Liver (tissue), 8 donors: ENCODE measurements at regions not wholly inside any gene's neighbourhood (a gene's known extent, or its start where the extent isn't known, plus 50 kb on each side); places are given as distances from the start of the nearest gene placed in this dataset.

Experiments used
- DNase-seq: peaks from one replicate; pipeline ENCODE4 v3.0.0-alpha.2; 2017; ENCODE audit warnings: low spot score
- H3K27ac ChIP-seq, 2 donors: one replicate each; pipeline ENCODE4 v1.7.0; 2013; ENCODE audit warnings: inconsistent platforms in 2 of 2, low read length in 2 of 2, control low read depth in 1 of 2, low read depth in 1 of 2, mild to moderate bottlenecking in 1 of 2
- H3K27me3 ChIP-seq, 4 donors: one replicate each; pipeline versions ENCODE4 v1.6.1 to v1.7.0; 2013; ENCODE audit warnings: low read length in 3 of 4, inconsistent platforms in 1 of 4, mild to moderate bottlenecking in 1 of 4, moderate library complexity in 1 of 4; ENCODE audit not compliant: control insufficient read depth in 4 of 4, insufficient read depth in 4 of 4
- H3K36me3 ChIP-seq, 4 donors: one replicate each; pipeline versions ENCODE4 v1.6.1 to v1.7.0; 2013; ENCODE audit warnings: low read length in 3 of 4, mild to moderate bottlenecking in 3 of 4, low read depth in 1 of 4, moderate library complexity in 1 of 4; ENCODE audit not compliant: control insufficient read depth in 4 of 4, insufficient read depth in 3 of 4
- H3K4me1 ChIP-seq, 4 donors: one replicate each; pipeline versions ENCODE4 v1.6.1 to v1.7.0; 2013; ENCODE audit warnings: low read length in 3 of 4, mild to moderate bottlenecking in 3 of 4, moderate library complexity in 1 of 4; ENCODE audit not compliant: control insufficient read depth in 4 of 4, insufficient read depth in 4 of 4
- H3K4me3 ChIP-seq, 3 donors: one replicate each; pipeline versions ENCODE4 v1.6.1 to v1.7.0; 2013; ENCODE audit warnings: low read length in 3 of 3, control low read depth in 1 of 3, low read depth in 1 of 3, mild to moderate bottlenecking in 1 of 3
- H3K9ac ChIP-seq, 2 donors: one replicate each; pipeline ENCODE4 v1.7.0; 2013; ENCODE audit warnings: low read length in 2 of 2, mild to moderate bottlenecking in 2 of 2, moderate library complexity in 2 of 2, control low read depth in 1 of 2, low read depth in 1 of 2
- H3K9me3 ChIP-seq, 4 donors: one replicate each; pipeline versions ENCODE4 v1.6.1 to v1.7.0; 2013; ENCODE audit warnings: low read length in 3 of 4; ENCODE audit not compliant: control insufficient read depth in 4 of 4
- CTCF ChIP-seq: fragments of 150-350 bp; IDR thresholded peaks from 2 replicates; pipeline ENCODE4 v1.5.1; 2017; ENCODE audit warnings: improper control_type of control experiment, low read depth, low read length; ENCODE audit not compliant: missing input control
- EGR1 ChIP-seq, 2 donors: IDR thresholded peaks; 2 replicates each; pipeline ENCODE4 v1.6.1; 2016 to 2018; ENCODE audit warnings: antibody characterized with exemption in 2 of 2, low read depth in 2 of 2
- FOXA1 ChIP-seq: IDR thresholded peaks from 2 replicates; pipeline ENCODE4 v1.6.1; 2016; ENCODE audit warnings: antibody characterized with exemption
- FOXA2 ChIP-seq: IDR thresholded peaks from 2 replicates; pipeline ENCODE4 v1.6.1; 2016; ENCODE audit warnings: antibody characterized with exemption
- GABPA ChIP-seq, 2 donors: IDR thresholded peaks in 1 of 2; conservative IDR thresholded peaks in 1 of 2; 2 replicates each; pipeline ENCODE4 v1.6.1; 2016; ENCODE audit warnings: antibody characterized with exemption in 2 of 2, mild to moderate bottlenecking in 1 of 2, moderate library complexity in 1 of 2
- HNF4A ChIP-seq, 2 donors: conservative IDR thresholded peaks; 2 replicates each; pipeline ENCODE4 v1.6.1; 2016; ENCODE audit warnings: antibody characterized with exemption in 2 of 2, mild to moderate bottlenecking in 2 of 2
- HNF4G ChIP-seq: IDR thresholded peaks from 2 replicates; pipeline ENCODE4 v1.6.1; 2016; ENCODE audit warnings: antibody characterized with exemption
- JUND ChIP-seq, 2 donors: IDR thresholded peaks; 2 replicates each; pipeline ENCODE4 v1.6.1; 2016; ENCODE audit warnings: antibody characterized with exemption in 2 of 2
- MAX ChIP-seq: IDR thresholded peaks from 2 replicates; pipeline ENCODE4 v1.6.1; 2016; ENCODE audit warnings: antibody characterized with exemption
- NR2F2 ChIP-seq: IDR thresholded peaks from 2 replicates; pipeline ENCODE4 v1.6.1; 2016; ENCODE audit warnings: antibody characterized with exemption
- RAD21 ChIP-seq, 2 donors: IDR thresholded peaks; 2 replicates each; pipeline ENCODE4 v1.6.1; 2016; ENCODE audit warnings: antibody characterized with exemption in 2 of 2, mild to moderate bottlenecking in 2 of 2
- REST ChIP-seq: IDR thresholded peaks from 2 replicates; pipeline ENCODE4 v1.6.1; 2016; ENCODE audit warnings: antibody characterized with exemption, mild to moderate bottlenecking
- RXRA ChIP-seq, 2 donors: IDR thresholded peaks; 2 replicates each; pipeline ENCODE4 v1.6.1; 2017 to 2018; ENCODE audit warnings: antibody characterized with exemption in 2 of 2, mild to moderate bottlenecking in 1 of 2
- SP1 ChIP-seq: IDR thresholded peaks from 2 replicates; pipeline ENCODE4 v1.6.1; 2018; ENCODE audit warnings: antibody characterized with exemption, mild to moderate bottlenecking
- TAF1 ChIP-seq: conservative IDR thresholded peaks from 2 replicates; pipeline ENCODE4 v1.6.1; 2016; ENCODE audit warnings: antibody characterized with exemption, mild to moderate bottlenecking
- YY1 ChIP-seq: IDR thresholded peaks from 2 replicates; pipeline ENCODE4 v1.6.1; 2016; ENCODE audit warnings: antibody characterized with exemption, mild to moderate bottlenecking
- ZBTB33 ChIP-seq: IDR thresholded peaks from 2 replicates; pipeline ENCODE4 v1.6.1; 2016; ENCODE audit warnings: antibody characterized with exemption
- WGBS: extraction: QIAGEN DNeasy Blood & Tissue Kit; methylation state at CpG from one replicate; pipeline ENCODE4 v1.1.7; 2013; 5-methylcytosine and 5-hydroxymethylcytosine counted together
- TF ChIP-seq, protein P1 (sequence below): IDR thresholded peaks from 2 replicates; pipeline ENCODE4 v1.6.1; 2016; ENCODE audit warnings: antibody characterized with exemption
- donor health status: healthy.
- donor health status: healthy.
- donor health status: healthy.
- donor health status: healthy.
- donor health status: healthy.

GRCh38 chr10:84654671-84655070, 326.3 kb downstream of the CCSER2 start:
- Histone ChIP-seq H3K9ac (no peak overlapping the region), H3K9me3 (no peaks in the 10 kb centered on the region), H3K36me3 (no peaks in the 10 kb centered on the region), H3K27me3 (no peaks in the 10 kb centered on the region), H3K27ac (no peak overlapping the region), H3K4me3 (no peak overlapping the region), H3K4me1 (no peaks in the 10 kb centered on the region)
- TF ChIP-seq FOXA1: no peak
- DNase-seq: no peak
- 51% methylated on average over 2 of the region's 2 CpGs for WGBS

DNA sequence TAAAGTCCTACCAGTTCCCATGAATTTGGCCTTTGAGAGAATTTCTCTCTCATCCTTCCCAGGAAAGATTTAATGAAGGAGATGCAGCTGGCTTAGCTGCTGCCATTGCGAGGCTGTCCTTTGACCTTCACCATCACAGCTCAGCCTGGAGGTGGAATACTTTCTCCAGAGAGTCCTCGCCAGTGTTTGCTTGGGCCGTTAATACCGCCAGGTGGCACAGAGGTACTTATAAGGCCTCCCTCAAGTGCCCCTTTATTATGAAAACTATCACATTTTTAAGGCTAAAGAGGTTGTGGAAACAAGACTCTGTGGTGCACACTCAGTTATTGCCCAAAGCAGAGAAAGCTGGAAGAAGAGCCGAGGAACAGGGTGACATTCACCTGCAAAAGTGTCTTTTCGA, 330.6 kb downstream of the CCSER2 start:
- TF ChIP-seq SP1 (no peak), RAD21 (IDR thresholded peaks at IDR 0.05) (no peak), EGR1 (IDR thresholded peaks at IDR 0.05; ENCODE audit: low read depth in 2 of 2) (no peak), FOXA2 (no peak), MAX (no peak), ZBTB33 (no peak), CTCF (no peak), NR2F2 (no peak), REST (no peak), HNF4A (conservative IDR thresholded peaks at IDR 0.05) (no peak), GABPA (IDR thresholded peaks at IDR 0.05 in 1 of 2, conservative IDR thresholded peaks at IDR 0.05 in 1 of 2) (no peak), HNF4G (no peak), TAF1 (no peak), YY1 (no peak), FOXA1 (no peak), RXRA (IDR thresholded peaks at IDR 0.05) (no peak), JUND (IDR thresholded peaks at IDR 0.05) (no peak)
- TF ChIP-seq, protein P1, sequence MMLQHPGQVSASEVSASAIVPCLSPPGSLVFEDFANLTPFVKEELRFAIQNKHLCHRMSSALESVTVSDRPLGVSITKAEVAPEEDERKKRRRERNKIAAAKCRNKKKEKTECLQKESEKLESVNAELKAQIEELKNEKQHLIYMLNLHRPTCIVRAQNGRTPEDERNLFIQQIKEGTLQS: no peak
- H3K9me3 ChIP-seq: no peaks in the 10 kb centered on the region
- H3K27ac ChIP-seq: no peak overlapping the region
- H3K4me1 ChIP-seq: no peaks in the 10 kb centered on the region
- H3K36me3 ChIP-seq: no peaks in the 10 kb centered on the region
- H3K27me3 ChIP-seq: no peaks in the 10 kb centered on the region
- no peak for DNase-seq
- no peak overlapping the region for H3K4me3 ChIP-seq
- WGBS: 83% methylated on average over 6 of the region's 6 CpGs
- no peak overlapping the region for H3K9ac ChIP-seq
